ENCODE measurements at regions not wholly inside any gene's neighbourhood (a gene's known extent, or its start where the extent isn't known, plus 50 kb on each side); places are given as distances from the start of the nearest gene placed in this dataset.

DNA sequence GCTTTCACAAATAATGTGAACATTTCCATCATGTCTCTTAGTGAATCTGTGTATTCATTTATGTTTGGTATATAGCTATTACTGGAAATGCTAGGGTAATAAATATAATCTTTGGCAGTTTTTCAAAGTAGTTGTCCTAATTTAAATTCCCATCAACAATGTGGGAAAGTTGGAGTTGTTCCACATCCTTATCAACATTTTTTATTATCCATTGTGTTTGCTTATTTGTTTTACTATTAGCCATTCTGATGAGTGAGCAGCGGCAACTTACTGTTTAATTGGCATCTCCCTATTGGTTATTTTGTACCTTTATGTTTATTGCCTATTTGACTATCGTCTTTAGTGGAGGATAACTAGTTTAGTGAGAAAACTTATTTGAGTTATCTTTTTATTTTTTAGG lies 121.1 kb upstream of the CCN2 start:
- TF ChIP-seq, protein P1, sequence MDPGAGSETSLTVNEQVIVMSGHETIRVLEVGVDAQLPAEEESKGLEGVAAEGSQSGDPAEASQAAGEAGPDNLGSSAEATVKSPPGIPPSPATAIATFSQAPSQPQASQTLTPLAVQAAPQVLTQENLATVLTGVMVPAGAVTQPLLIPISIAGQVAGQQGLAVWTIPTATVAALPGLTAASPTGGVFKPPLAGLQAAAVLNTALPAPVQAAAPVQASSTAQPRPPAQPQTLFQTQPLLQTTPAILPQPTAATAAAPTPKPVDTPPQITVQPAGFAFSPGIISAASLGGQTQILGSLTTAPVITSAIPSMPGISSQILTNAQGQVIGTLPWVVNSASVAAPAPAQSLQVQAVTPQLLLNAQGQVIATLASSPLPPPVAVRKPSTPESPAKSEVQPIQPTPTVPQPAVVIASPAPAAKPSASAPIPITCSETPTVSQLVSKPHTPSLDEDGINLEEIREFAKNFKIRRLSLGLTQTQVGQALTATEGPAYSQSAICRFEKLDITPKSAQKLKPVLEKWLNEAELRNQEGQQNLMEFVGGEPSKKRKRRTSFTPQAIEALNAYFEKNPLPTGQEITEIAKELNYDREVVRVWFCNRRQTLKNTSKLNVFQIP (CRISPR knock-in tag; IDR thresholded peaks at IDR 0.05; ENCODE audit: borderline replicate concordance, low read depth): no peak
- TF ChIP-seq GLIS3 (CRISPR knock-in tag; IDR thresholded peaks at IDR 0.05): no peak

Measured in SK-N-SH treated with all-trans-retinoic acid at 6 μM for 48 hours (cell line).